ENCODE measurements at regions not wholly inside any gene's neighbourhood (a gene's known extent, or its start where the extent isn't known, plus 50 kb on each side); places are given as distances from the start of the nearest gene placed in this dataset.
"Not testable (repeated sequence)": the region's sequence is repeated elsewhere in the genome, so short reads cannot be mapped to it uniquely, and the experiment has no call there.

GRCh38 chr1:185435696-185436379 lies 118.8 kb upstream of the IVNS1ABP start:
- FAIRE-seq, result no peak
- no peak for TF ChIP-seq POLR2A (IDR thresholded peaks at IDR 0.05; ENCODE audit: low read depth, low read length)
- TF ChIP-seq TAF1 (IDR thresholded peaks at IDR 0.05; ENCODE audit: borderline replicate concordance, low read depth, low read length), result no peak
- TF ChIP-seq POLR2AphosphoS5 (IDR thresholded peaks at IDR 0.05; ENCODE audit: low read depth, low read length), result no peak
- DNase-seq (ENCODE audit: insufficient read length), result no peak

GRCh38 chr1:185434721-185435120 lies 117.7 kb upstream of the IVNS1ABP start:
- DNase-seq (ENCODE audit: insufficient read length) (no peak), FAIRE-seq (no peak)
- TF ChIP-seq POLR2AphosphoS5 (IDR thresholded peaks at IDR 0.05; ENCODE audit: low read depth, low read length), result no peak
- TF ChIP-seq POLR2A (IDR thresholded peaks at IDR 0.05; ENCODE audit: low read depth, low read length), result no peak
- TF ChIP-seq TAF1 (IDR thresholded peaks at IDR 0.05; ENCODE audit: borderline replicate concordance, low read depth, low read length), result no peak

GRCh38 chr1:185433667-185434066 lies 116.6 kb upstream of the IVNS1ABP start:
- no peak for TF ChIP-seq POLR2AphosphoS5 (IDR thresholded peaks at IDR 0.05; ENCODE audit: low read depth, low read length)
- no peak for TF ChIP-seq POLR2A (IDR thresholded peaks at IDR 0.05; ENCODE audit: low read depth, low read length)
- no peak for TF ChIP-seq TAF1 (IDR thresholded peaks at IDR 0.05; ENCODE audit: borderline replicate concordance, low read depth, low read length)
- DNase-seq (ENCODE audit: insufficient read length), result no peak

GRCh38 chr1:185432948-185433347 lies 115.9 kb upstream of the IVNS1ABP start:
- FAIRE-seq, result no peak
- TF ChIP-seq POLR2A (IDR thresholded peaks at IDR 0.05; ENCODE audit: low read depth, low read length), result no peak
- TF ChIP-seq TAF1 (IDR thresholded peaks at IDR 0.05; ENCODE audit: borderline replicate concordance, low read depth, low read length), result no peak
- TF ChIP-seq POLR2AphosphoS5 (IDR thresholded peaks at IDR 0.05; ENCODE audit: low read depth, low read length), result no peak

More at GRCh38 chr1:185433667-185434066, 116.6 kb upstream of the IVNS1ABP start:
- no peak for FAIRE-seq

GRCh38 chr1:185431612-185432011 lies 114.6 kb upstream of the IVNS1ABP start:
- FAIRE-seq, result no peak
- no peak for DNase-seq (ENCODE audit: insufficient read length)
- TF ChIP-seq POLR2A (IDR thresholded peaks at IDR 0.05; ENCODE audit: low read depth, low read length) (no peak), POLR2AphosphoS5 (IDR thresholded peaks at IDR 0.05; ENCODE audit: low read depth, low read length) (no peak), TAF1 (IDR thresholded peaks at IDR 0.05; ENCODE audit: borderline replicate concordance, low read depth, low read length) (no peak)

More at GRCh38 chr1:185432948-185433347, 115.9 kb upstream of the IVNS1ABP start:
- no peak for DNase-seq (ENCODE audit: insufficient read length)

- FAIRE-seq; DNase-seq (ENCODE audit: insufficient read length): not testable (repeated sequence)
Measured at GRCh38 chr1:185429668-185430067, 112.6 kb upstream of the IVNS1ABP start.

- DNase-seq (ENCODE audit: insufficient read length), result no peak
- TF ChIP-seq TAF1 (IDR thresholded peaks at IDR 0.05; ENCODE audit: borderline replicate concordance, low read depth, low read length) (no peak), POLR2AphosphoS5 (IDR thresholded peaks at IDR 0.05; ENCODE audit: low read depth, low read length) (no peak), POLR2A (IDR thresholded peaks at IDR 0.05; ENCODE audit: low read depth, low read length) (no peak)
- FAIRE-seq, result no peak
Measured at GRCh38 chr1:185427776-185428175, 110.7 kb upstream of the IVNS1ABP start.

GRCh38 chr1:185427264-185427663 lies 110.2 kb upstream of the IVNS1ABP start:
- no peak for FAIRE-seq
- no peak for TF ChIP-seq TAF1 (IDR thresholded peaks at IDR 0.05; ENCODE audit: borderline replicate concordance, low read depth, low read length)
- no peak for DNase-seq (ENCODE audit: insufficient read length)

GRCh38 chr1:185426848-185427247 lies 109.8 kb upstream of the IVNS1ABP start:
- no peak for TF ChIP-seq POLR2AphosphoS5 (IDR thresholded peaks at IDR 0.05; ENCODE audit: low read depth, low read length)
- no peak for TF ChIP-seq POLR2A (IDR thresholded peaks at IDR 0.05; ENCODE audit: low read depth, low read length)
- no peak for TF ChIP-seq TAF1 (IDR thresholded peaks at IDR 0.05; ENCODE audit: borderline replicate concordance, low read depth, low read length)
- DNase-seq (ENCODE audit: insufficient read length) (no peak), FAIRE-seq (no peak)

GRCh38 chr1:185425163-185425562 lies 108.1 kb upstream of the IVNS1ABP start:
- DNase-seq (ENCODE audit: insufficient read length) (no peak), FAIRE-seq (no peak)
- no peak for TF ChIP-seq POLR2A (IDR thresholded peaks at IDR 0.05; ENCODE audit: low read depth, low read length)
- TF ChIP-seq TAF1 (IDR thresholded peaks at IDR 0.05; ENCODE audit: borderline replicate concordance, low read depth, low read length), result no peak
- no peak for TF ChIP-seq POLR2AphosphoS5 (IDR thresholded peaks at IDR 0.05; ENCODE audit: low read depth, low read length)

GRCh38 chr1:185421485-185422107 lies 104.6 kb upstream of the IVNS1ABP start:
- FAIRE-seq, result no peak
- no peak for DNase-seq (ENCODE audit: insufficient read length)
- TF ChIP-seq TAF1 (IDR thresholded peaks at IDR 0.05; ENCODE audit: borderline replicate concordance, low read depth, low read length) (no peak), POLR2AphosphoS5 (IDR thresholded peaks at IDR 0.05; ENCODE audit: low read depth, low read length) (no peak), POLR2A (IDR thresholded peaks at IDR 0.05; ENCODE audit: low read depth, low read length) (no peak)

GRCh38 chr1:185420588-185421081 lies 103.6 kb upstream of the IVNS1ABP start:
- DNase-seq (ENCODE audit: insufficient read length), result no peak
- TF ChIP-seq POLR2AphosphoS5 (IDR thresholded peaks at IDR 0.05; ENCODE audit: low read depth, low read length) (no peak), POLR2A (IDR thresholded peaks at IDR 0.05; ENCODE audit: low read depth, low read length) (no peak), TAF1 (IDR thresholded peaks at IDR 0.05; ENCODE audit: borderline replicate concordance, low read depth, low read length) (no peak)
- FAIRE-seq, result no peak
